ENCODE measurements at regions not wholly inside any gene's neighbourhood (a gene's known extent, or its start where the extent isn't known, plus 50 kb on each side); places are given as distances from the start of the nearest gene placed in this dataset.

GRCh38 chr20:52799130-52799529 lies 173.0 kb upstream of the TSHZ2 start:
- TF ChIP-seq CTCF (conservative IDR thresholded peaks at IDR 0.05; ENCODE audit: low read length) (no peak), EZH2phosphoT487 (IDR thresholded peaks at IDR 0.05; ENCODE audit: borderline replicate concordance, low read depth, low read length) (no peak)
